ENCODE measurements at regions not wholly inside any gene's neighbourhood (a gene's known extent, or its start where the extent isn't known, plus 50 kb on each side); places are given as distances from the start of the nearest gene placed in this dataset.
"Not testable (repeated sequence)": the region's sequence is repeated elsewhere in the genome, so short reads cannot be mapped to it uniquely, and the experiment has no call there.

DNA sequence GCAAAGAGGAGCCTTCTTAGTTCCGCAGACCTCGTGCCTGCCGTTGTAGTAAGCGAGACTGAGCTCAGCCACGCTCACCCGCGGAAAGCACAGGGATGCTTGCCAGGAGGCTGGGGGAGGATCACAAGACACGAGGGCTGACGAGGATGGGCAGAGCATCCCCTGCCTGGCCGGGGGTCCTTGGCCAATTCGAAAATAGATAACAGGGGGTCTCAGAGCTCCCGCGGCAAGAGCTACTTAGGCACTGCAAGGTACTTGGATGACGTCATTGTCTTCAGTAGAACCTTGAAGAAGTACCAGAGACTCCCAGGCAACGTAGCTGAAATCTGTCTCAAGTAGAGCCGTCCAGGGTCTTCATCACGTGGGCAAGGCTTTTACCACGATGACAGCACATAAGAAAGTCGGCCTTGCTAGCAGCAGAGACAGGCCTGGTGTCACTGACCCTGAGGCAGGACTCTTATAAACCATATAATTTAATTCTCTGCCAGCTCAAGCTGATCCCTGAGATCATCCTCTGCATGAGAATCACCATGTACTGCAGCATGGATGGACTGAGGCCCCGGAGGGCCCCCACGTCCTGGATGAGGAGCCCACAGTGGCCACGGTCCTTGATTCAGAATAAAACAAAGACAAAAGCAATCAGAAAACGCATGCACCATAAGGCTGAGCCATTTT is 81.9 kb downstream of the TMEM18 start:
- no peak for DNase-seq

DNA sequence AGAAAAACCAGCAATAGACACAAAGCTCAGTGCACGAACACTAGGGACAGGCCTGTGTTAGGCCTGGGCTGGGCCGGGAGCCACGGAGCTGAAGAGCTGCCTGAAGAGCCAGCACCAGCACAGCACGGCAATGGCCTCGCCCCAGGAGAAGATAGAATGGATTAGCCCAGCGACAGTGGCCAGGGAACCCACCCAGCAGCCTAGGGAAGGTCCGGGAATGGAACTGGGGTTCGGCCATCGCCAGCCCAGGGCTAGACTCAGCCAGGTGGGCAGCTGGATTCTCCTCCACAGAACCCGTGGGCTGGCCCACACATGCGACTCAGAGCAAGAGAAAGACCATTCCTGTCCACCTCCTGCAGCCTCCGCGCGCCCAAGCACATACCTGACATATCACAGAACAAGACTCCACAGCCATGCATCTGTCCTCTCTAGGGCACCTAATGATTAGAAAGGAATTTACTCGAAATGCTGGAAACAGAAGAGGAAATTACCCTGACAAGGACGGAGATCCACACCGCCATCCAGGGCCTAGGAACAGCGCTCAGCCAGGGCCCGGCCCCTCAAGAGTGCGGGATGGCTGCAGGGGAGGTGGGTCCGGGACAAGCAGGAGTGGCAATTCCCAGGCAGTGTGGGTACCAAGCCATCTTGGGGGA is 82.8 kb downstream of the TMEM18 start:
- DNase-seq = no peak

DNA sequence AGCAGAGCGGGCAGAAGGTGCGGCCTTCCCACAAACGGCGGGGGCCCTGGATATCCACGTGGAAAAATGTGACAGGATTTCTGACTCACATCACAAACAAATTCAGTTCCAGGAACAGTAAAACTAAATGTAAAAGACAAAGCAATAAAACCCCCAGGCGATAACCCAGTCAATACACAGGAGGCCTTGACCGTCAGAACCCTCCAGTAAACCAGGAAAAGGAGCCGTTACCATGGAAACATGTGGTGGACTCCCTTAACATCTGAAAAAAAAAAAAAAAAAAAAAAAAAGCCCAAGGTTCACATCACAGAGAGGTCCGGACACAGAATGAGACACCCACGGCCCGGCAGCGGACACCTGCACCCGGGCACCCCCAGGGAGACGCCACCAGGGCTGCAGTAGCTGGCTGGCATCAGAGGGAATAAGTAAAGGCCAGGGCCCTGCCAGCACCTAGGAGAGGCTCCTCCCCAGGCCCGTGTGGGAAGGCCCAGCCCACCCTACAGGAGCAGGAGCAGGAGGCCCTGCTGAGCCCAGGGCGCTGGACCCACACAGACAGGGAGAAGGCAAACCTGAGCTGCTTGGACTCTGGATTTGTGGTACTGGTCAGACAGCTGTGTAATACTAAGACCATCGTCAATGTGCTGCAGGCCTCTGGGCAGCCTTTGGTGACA is 83.7 kb downstream of the TMEM18 start:
- DNase-seq = no peak

DNA sequence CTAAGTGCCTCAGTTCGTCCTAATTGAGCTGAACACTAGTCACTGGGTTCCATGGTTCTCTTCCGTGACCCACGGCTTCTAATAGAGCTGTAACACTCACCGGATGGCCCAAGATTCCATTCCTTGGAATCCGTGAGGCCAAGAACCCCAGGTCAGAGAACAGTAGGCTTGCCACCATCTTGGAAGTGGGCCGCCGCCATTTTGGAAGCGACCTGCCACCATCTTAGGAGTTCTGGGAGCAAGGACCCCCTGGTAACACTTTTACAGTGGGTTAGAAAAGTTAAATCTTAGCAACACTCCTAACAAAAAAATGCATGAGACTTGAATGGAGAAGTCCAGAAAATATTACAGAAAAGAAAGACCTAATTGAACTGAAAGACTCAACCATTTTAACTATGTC is 84.5 kb downstream of the TMEM18 start:
- no peak for DNase-seq

DNA sequence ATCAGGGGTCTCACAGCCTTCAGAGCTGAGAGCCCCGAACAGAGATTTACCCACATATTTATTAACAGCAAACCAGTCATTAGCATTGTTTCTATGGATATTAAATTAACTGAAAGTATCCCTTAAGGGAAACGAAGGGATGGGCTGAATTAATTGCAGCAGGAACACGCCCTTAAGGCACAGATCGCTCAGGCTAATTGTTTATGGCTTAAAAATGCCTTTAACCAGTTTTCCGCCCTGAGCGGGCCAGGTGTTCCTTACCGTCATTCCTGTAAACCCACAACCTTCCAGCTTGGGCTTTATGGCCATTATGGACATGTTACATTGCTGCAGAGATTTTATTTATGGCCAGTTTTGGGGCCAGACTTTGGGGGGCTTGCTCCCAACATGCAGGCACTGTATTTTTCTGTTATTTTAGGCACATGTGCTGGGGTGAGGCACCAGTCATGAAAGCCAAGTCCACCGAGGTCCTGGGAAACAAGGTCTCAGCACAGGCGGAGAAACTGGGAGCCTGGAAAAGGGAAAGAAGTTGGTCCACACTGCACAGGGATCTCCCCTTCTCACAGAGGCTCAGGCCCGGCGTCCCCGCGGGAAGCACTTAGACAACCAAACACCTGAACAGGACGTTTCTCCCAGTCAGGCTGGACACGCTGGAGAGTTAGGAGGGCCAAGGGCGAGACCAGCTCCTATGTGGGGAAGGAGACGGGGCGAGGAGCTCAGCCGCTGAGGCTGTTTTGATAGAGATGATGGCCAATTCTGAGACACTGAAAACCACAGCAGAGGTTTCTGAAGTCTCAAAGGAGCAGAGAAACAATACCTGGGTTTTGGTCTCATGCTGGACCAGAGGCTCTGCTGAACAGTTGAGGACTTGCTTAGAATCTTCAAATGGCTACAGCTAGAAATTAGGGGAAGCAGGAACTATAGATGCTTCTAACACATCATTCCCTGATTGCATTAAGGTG is 86.7 kb downstream of the TMEM18 start:
- DNase-seq = no peak

DNA sequence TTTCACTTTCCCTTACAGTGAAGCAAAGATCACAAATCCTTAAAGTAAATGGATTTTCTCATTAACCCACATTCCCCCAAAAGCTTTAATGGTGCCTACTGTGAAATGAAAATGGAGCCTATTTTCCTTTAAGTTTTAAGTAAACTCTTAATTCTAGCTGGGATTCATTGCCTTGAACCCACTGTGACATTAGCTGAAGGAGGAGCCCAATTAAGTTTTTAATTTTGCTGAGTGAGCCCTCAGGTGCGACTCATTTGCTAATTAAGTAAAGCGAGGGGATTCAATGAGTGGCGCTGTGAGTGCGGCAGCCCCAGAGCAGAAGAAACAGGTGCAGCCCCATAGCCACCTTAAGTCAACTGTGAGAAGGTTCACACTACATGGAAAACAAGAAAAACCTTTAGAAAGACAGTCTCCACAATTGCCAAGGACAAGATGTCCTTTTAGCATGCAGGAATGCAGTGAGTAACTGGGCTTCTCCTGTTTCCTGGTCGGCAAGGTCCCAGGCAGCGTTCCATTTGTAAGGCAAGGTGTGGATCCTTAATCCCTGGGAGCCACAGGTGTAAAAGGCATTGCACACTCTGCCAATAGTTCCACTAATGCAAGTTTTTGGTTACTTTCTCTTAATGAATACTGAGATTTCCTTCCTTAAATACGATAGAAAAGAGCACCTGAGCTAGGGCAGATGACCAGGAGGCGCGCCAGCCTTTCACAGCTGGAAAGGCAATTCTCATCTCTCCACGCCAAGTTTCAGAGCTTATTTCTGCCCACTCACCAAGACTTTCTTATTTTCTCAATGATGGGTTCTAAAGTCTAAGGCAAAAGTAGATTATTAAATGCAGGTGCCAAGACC is 87.7 kb downstream of the TMEM18 start:
- peak; percentile 33 for DNase-seq

DNA sequence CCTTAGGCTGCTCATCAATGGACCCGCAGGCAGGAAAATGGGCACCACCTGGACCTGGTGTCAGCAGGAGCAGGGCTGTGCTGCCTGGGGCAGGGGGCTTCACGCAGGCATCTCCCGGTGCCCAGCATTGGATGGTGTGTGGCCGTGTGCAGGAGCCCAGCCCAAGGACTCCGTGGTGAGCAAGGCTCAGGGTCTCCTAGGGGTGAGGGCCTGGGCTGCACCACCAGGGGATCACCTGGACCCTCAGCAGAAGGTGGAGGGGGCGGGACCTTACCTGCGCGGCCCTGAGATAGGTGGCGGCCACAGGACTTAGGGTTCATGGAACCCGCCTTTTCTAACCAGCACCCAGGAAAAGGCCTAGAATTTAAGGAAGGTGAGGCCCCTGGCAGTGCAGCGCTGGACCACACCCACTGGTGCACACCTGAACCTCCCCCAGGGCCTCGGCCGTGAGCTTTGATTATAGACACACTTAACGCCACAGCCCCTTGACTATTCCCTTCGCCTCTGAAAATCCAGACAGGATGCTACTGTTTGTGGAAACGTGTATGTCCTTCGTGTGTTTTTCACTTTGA is 89.0 kb downstream of the TMEM18 start:
- DNase-seq = no peak

DNA sequence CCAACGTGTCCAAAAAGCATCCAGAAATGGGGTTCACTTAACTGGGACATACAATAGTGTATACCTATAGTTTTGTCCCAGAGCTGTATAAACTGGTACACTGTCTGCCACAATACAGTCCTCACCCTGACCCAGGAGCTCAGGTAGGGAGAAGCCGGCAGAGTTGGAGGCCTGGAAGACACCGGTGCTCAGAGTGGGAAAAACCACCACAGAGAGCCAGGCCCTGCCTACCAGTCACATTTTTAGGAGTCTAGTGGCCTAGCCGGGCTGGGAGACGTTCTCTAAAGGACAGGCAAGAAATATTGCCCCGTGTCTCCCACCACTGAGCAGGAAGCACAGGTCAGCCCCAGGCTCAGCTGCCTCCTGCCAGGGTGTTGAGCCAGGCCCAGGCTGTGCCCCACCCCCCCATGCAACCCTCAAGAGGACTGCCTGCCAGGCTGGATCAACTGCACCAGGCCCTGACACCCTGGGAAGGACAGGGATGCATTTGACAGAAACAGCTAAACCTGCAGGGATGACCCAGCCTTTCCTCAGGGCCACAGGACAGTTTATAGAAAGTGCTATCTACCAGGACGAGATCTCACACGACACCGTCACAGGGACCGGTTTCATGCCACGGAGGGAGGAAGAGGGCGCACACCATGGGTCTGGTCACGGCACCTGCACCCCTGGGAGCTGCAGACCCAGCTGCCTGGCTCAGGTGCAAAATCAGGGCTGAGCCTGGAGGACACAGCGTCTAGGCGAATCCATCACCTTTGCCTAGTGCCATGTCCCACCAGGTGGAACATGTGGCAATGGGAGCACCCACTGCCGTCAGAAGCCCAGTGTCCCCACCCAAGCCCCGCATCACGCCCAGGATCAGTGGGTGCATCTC is 89.9 kb downstream of the TMEM18 start:
- DNase-seq = no peak

DNA sequence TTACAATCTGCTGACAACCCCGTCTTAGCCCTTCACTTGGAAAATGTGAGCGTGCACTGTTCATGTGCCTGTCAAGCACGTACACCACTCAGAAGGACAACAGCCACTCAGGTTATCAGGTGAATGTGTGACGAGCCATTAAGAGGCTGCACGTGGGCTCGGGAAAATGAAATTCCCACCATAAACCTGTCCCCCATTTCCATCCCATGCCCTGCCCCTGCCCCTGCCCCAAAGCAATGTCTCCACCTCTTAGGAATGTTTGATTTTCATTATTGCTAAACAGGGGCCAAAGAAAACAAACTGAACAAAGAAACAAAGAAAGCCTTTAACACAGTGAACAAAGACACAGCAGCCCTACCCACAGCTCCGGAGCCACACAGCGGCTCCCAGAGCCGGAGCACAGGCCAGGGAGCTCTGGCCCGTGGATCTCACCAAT is 90.5 kb downstream of the TMEM18 start:
- no peak for DNase-seq

DNA sequence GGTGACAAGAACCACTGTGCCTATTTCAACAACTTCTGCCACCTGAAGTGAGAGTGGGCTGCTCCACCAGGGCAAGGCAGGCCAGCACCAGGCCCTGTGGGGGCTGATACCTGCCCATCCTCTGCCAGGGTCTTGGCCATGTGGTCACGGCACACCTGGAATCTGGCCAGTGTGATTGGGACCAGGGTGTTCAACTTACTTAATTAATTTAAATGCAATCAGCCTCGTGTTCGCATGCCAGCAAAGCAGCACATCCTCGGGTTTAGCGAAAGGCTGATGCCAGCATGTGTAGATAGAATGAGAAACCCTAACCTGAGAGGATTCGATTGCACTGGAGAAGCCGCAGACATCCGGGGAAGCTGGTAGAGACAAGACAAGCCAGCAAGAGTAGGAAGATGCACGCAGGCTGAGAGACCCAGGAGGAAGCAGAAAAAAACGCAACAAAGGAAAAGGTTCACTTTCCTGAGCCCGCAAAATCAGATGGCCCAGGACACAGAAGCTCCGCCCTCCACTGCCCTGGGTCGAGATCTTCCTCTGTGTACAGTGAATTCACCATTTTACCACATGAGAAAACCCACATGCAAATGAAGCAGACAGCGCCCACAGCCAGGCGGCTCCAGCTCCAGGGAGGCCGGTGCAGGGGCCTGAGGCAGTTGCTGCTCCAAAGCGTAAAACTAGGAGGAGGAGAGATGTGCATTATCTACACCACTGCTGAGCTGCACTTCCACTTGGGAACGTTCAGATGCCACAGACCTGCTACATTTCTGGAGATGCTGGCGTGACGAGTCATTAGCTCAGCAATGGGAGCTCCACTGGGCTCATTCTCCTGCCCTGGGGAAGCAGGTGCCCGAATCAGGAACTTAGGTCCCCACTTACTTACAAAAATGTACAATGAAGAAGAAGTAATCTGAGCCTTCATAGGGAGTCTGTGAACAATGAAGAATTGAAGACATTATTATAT is 92.1 kb downstream of the TMEM18 start:
- DNase-seq = no peak

DNA sequence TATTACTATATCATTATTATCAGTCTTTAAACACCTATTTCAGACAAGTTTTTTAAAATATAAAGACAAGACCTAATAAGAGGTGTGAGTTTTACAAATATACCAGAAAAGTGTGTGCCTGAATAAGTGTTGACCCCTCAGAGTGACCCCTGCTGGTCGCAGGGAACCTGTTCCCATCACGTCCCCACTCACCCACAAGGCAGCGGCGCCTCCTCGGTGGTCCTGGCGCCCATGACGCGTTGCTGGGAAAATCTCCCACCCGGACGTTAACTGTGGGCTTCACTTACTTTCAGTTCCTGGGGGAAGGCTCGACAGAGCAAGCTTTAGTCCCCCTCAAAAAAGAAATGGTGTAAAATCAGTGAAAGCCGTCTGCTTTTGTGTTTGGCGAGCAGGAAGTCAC is 93.5 kb downstream of the TMEM18 start:
- no peak for DNase-seq

DNA sequence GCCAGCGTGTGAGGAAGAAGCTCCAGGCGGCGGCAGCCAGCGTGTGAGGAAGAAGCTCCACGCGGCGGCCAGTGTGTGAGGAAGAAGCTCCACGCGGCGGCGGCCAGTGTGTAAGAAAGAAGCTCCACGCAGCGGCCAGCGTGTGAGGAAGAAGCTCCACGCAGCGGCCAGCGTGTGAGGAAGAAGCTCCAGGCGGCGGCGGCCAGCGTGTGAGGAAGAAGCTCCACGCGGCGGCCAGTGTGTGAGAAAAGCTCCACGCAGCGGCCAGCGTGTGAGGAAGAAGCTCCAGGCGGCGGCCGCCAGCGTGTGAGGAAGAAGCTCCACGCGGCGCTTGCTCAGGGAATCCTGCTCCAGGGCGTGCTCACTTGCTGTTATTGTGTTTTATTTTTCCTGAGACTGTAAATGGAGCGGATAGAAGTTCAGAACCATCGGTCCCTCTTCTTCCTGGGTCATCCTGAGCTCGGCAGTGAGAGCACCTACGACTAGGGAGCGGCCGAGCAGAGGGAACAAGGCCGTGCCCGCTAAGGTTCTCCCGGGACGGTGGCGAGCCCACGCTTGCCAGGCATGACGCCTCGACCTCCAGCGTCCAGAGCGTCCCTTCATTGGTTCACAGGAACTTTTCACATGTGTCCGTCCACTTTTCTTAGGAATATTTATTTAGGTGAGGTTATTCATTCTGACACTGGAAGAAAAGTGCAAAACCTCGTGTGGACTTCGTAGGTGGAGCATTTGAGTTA is 94.2 kb downstream of the TMEM18 start:
- DNase-seq = no peak

DNA sequence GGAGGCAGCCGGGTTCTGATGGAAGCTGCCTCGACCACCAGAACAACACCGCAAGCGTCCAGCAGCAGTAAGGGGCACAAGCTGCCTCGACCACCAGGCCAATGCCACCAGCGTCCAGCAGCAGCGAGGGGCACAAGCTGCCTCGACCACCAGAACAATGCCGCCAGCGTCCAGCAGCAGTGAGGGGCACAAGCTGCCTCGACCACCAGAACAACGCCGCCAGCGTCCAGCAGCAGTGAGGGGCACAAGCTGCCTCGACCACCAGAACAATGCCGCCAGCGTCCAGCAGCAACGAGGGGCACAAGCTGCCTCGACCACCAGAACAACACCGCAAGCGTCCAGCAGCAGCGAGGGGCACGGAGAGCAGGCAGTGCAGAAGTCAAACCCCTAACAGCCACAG is 94.9 kb downstream of the TMEM18 start:
- DNase-seq = not testable (repeated sequence)

DNA sequence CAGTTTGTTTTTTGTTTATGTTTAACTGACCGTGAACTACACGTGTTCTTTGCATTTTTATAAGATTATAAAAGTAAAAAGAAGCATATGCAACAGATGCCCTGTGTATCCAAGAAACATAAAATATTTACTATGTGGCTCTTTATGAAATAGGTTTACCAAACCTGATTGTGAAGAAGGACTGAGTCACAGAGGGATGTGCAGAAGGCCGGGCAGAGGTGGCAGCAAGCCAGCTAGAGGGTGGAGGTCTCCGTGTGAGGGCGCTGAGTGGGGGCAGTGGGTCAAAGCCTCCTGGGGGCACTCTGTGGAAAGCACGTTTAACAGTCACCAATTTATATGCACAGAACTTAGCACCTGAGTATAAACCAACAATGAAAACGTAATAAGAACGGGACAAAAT is 97.2 kb downstream of the TMEM18 start:
- no peak for DNase-seq

DNA sequence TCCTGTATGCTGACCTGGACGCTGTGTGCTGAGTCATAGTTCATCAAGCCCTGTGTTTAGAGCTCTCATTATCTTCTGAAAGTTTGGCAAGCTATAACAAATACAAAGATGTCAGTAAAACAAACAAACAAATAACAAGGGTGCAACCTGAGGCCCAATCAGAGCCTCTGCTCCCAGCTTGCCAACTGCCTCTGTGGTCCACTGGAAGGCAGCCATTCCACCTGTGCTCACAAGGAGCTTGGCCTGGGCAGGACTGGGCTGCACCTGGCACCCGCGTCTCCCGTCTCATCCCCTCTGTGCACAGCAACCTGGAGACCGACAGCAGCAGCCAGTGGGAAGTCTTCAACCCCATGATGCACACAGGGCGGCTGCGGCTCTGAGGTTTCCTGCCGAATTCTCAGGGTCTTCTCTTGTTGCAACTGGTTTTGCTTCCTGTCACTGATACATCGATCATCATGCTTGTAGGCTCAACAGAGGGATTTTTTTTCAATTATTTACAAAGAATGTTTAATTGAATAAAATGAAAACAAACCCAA is 97.8 kb downstream of the TMEM18 start:
- DNase-seq = no peak

DNA sequence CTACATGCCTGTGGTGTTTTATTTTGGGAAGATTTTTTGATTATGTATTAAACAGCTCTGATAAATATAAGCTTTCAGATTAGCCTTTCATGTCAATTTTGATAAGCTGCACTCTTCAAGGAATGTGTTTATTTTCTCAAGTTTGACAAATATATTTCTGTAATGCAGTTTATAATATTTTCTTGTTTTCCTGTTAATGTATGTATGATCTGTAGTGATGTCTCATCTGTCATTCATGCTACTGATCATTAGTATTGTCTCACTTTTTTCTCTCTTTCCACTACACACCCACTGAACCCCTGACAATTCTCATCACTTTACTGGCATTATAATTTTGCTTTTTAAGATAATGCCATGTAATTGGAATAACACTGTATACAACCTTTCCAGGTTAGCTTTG is 100.9 kb downstream of the TMEM18 start:
- DNase-seq = no peak

DNA sequence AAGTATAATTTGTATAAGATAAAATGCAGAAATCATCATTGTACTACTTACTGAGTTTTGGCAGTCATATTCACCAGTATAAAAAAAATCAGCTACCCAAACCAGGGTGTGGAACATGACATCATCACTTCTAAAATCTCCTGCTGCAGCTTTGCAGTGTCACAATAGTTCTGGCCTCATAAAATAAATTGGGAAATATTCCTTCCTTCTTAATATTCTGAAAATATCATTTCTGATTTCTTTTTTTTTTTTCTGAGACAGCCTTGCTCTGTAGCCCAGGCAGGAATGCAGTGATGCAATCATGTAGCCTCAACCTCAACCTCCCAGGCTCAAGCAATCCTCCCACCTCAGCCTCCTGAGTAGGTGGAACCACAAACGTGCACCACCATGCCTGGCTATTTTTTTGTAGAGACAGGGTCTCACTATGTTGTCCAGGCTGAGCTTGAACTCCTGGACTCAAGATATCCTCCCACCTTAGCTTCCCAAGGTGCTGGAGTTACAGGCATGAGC is 101.4 kb downstream of the TMEM18 start:
- DNase-seq = no peak
